Liver (tissue), 8 donors: ENCODE measurements at regions not wholly inside any gene's neighbourhood (a gene's known extent, or its start where the extent isn't known, plus 50 kb on each side); places are given as distances from the start of the nearest gene placed in this dataset.

Source experiments
- DNase-seq: peaks from one replicate; pipeline ENCODE4 v3.0.0-alpha.2; 2017; ENCODE audit warnings: low spot score
- H3K27ac ChIP-seq, 2 donors: one replicate each; pipeline ENCODE4 v1.7.0; 2013; ENCODE audit warnings: inconsistent platforms in 2 of 2, low read length in 2 of 2, control low read depth in 1 of 2, low read depth in 1 of 2, mild to moderate bottlenecking in 1 of 2
- H3K27me3 ChIP-seq, 4 donors: one replicate each; pipeline versions ENCODE4 v1.6.1 to v1.7.0; 2013; ENCODE audit warnings: low read length in 3 of 4, inconsistent platforms in 1 of 4, mild to moderate bottlenecking in 1 of 4, moderate library complexity in 1 of 4; ENCODE audit not compliant: control insufficient read depth in 4 of 4, insufficient read depth in 4 of 4
- H3K36me3 ChIP-seq, 4 donors: one replicate each; pipeline versions ENCODE4 v1.6.1 to v1.7.0; 2013; ENCODE audit warnings: low read length in 3 of 4, mild to moderate bottlenecking in 3 of 4, low read depth in 1 of 4, moderate library complexity in 1 of 4; ENCODE audit not compliant: control insufficient read depth in 4 of 4, insufficient read depth in 3 of 4
- H3K4me1 ChIP-seq, 4 donors: one replicate each; pipeline versions ENCODE4 v1.6.1 to v1.7.0; 2013; ENCODE audit warnings: low read length in 3 of 4, mild to moderate bottlenecking in 3 of 4, moderate library complexity in 1 of 4; ENCODE audit not compliant: control insufficient read depth in 4 of 4, insufficient read depth in 4 of 4
- H3K4me3 ChIP-seq, 3 donors: one replicate each; pipeline versions ENCODE4 v1.6.1 to v1.7.0; 2013; ENCODE audit warnings: low read length in 3 of 3, control low read depth in 1 of 3, low read depth in 1 of 3, mild to moderate bottlenecking in 1 of 3
- H3K9ac ChIP-seq, 2 donors: one replicate each; pipeline ENCODE4 v1.7.0; 2013; ENCODE audit warnings: low read length in 2 of 2, mild to moderate bottlenecking in 2 of 2, moderate library complexity in 2 of 2, control low read depth in 1 of 2, low read depth in 1 of 2
- H3K9me3 ChIP-seq, 4 donors: one replicate each; pipeline versions ENCODE4 v1.6.1 to v1.7.0; 2013; ENCODE audit warnings: low read length in 3 of 4; ENCODE audit not compliant: control insufficient read depth in 4 of 4
- ATF3 ChIP-seq: IDR thresholded peaks from 2 replicates; pipeline ENCODE4 v1.6.1; 2016; ENCODE audit warnings: antibody characterized with exemption
- CTCF ChIP-seq: fragments of 150-350 bp; IDR thresholded peaks from 2 replicates; pipeline ENCODE4 v1.5.1; 2017; ENCODE audit warnings: improper control_type of control experiment, low read depth, low read length; ENCODE audit not compliant: missing input control
- FOXA2 ChIP-seq: IDR thresholded peaks from 2 replicates; pipeline ENCODE4 v1.6.1; 2016; ENCODE audit warnings: antibody characterized with exemption
- GABPA ChIP-seq, 2 donors: IDR thresholded peaks in 1 of 2; conservative IDR thresholded peaks in 1 of 2; 2 replicates each; pipeline ENCODE4 v1.6.1; 2016; ENCODE audit warnings: antibody characterized with exemption in 2 of 2, mild to moderate bottlenecking in 1 of 2, moderate library complexity in 1 of 2
- JUND ChIP-seq, 2 donors: IDR thresholded peaks; 2 replicates each; pipeline ENCODE4 v1.6.1; 2016; ENCODE audit warnings: antibody characterized with exemption in 2 of 2
- RAD21 ChIP-seq, 2 donors: IDR thresholded peaks; 2 replicates each; pipeline ENCODE4 v1.6.1; 2016; ENCODE audit warnings: antibody characterized with exemption in 2 of 2, mild to moderate bottlenecking in 2 of 2
- WGBS: extraction: QIAGEN DNeasy Blood & Tissue Kit; methylation state at CpG from one replicate; pipeline ENCODE4 v1.1.7; 2013; 5-methylcytosine and 5-hydroxymethylcytosine counted together
- TF ChIP-seq, protein P1 (sequence below): IDR thresholded peaks from 2 replicates; pipeline ENCODE4 v1.6.1; 2016; ENCODE audit warnings: antibody characterized with exemption, mild to moderate bottlenecking
- TF ChIP-seq, protein P2 (sequence below): IDR thresholded peaks from 2 replicates; pipeline ENCODE4 v1.6.1; 2016; ENCODE audit warnings: antibody characterized with exemption
- TF ChIP-seq, protein P3 (sequence below): IDR thresholded peaks from 2 replicates; pipeline ENCODE4 v1.6.1; 2016; ENCODE audit warnings: antibody characterized with exemption
- donor health status: healthy.
- donor health status: healthy.
- donor health status: healthy.
- donor health status: healthy.
- donor health status: healthy.

- no peaks in the 10 kb centered on the region for H3K36me3 ChIP-seq
- no peak overlapping the region for H3K27ac ChIP-seq
- H3K27me3 ChIP-seq = no peaks in the 10 kb centered on the region
- no peak for DNase-seq
- H3K4me1 ChIP-seq = no peaks in the 10 kb centered on the region
- no peak overlapping the region for H3K4me3 ChIP-seq
- no peaks in the 10 kb centered on the region for H3K9me3 ChIP-seq
- 77% methylated on average over 4 of the region's 4 CpGs for WGBS
- no peak overlapping the region for H3K9ac ChIP-seq
- TF ChIP-seq GABPA (IDR thresholded peaks at IDR 0.05 in 1 of 2, conservative IDR thresholded peaks at IDR 0.05 in 1 of 2) = no peak
These were observed 1077.2 kb downstream of the TTLL7 start for GRCh38 chr1:82921759-82922158.

- H3K9me3 ChIP-seq = no peaks in the 10 kb centered on the region
- no peak for DNase-seq
- no peaks in the 10 kb centered on the region for H3K36me3 ChIP-seq
- TF ChIP-seq, protein P1, sequence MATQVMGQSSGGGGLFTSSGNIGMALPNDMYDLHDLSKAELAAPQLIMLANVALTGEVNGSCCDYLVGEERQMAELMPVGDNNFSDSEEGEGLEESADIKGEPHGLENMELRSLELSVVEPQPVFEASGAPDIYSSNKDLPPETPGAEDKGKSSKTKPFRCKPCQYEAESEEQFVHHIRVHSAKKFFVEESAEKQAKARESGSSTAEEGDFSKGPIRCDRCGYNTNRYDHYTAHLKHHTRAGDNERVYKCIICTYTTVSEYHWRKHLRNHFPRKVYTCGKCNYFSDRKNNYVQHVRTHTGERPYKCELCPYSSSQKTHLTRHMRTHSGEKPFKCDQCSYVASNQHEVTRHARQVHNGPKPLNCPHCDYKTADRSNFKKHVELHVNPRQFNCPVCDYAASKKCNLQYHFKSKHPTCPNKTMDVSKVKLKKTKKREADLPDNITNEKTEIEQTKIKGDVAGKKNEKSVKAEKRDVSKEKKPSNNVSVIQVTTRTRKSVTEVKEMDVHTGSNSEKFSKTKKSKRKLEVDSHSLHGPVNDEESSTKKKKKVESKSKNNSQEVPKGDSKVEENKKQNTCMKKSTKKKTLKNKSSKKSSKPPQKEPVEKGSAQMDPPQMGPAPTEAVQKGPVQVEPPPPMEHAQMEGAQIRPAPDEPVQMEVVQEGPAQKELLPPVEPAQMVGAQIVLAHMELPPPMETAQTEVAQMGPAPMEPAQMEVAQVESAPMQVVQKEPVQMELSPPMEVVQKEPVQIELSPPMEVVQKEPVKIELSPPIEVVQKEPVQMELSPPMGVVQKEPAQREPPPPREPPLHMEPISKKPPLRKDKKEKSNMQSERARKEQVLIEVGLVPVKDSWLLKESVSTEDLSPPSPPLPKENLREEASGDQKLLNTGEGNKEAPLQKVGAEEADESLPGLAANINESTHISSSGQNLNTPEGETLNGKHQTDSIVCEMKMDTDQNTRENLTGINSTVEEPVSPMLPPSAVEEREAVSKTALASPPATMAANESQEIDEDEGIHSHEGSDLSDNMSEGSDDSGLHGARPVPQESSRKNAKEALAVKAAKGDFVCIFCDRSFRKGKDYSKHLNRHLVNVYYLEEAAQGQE = no peak
- TF ChIP-seq, protein P2, sequence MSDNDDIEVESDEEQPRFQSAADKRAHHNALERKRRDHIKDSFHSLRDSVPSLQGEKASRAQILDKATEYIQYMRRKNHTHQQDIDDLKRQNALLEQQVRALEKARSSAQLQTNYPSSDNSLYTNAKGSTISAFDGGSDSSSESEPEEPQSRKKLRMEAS = no peak
- no peak for TF ChIP-seq FOXA2
- peak in 1 of 2 donors; percentile 16 for TF ChIP-seq RAD21 (IDR thresholded peaks at IDR 0.05)
- TF ChIP-seq ATF3 = no peak
- TF ChIP-seq CTCF = no peak
- TF ChIP-seq, protein P3, sequence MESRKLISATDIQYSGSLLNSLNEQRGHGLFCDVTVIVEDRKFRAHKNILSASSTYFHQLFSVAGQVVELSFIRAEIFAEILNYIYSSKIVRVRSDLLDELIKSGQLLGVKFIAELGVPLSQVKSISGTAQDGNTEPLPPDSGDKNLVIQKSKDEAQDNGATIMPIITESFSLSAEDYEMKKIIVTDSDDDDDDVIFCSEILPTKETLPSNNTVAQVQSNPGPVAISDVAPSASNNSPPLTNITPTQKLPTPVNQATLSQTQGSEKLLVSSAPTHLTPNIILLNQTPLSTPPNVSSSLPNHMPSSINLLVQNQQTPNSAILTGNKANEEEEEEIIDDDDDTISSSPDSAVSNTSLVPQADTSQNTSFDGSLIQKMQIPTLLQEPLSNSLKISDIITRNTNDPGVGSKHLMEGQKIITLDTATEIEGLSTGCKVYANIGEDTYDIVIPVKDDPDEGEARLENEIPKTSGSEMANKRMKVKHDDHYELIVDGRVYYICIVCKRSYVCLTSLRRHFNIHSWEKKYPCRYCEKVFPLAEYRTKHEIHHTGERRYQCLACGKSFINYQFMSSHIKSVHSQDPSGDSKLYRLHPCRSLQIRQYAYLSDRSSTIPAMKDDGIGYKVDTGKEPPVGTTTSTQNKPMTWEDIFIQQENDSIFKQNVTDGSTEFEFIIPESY = no peak
- TF ChIP-seq JUND (IDR thresholded peaks at IDR 0.05) = peak in 1 of 2 donors; percentile 26
- no peaks in the 10 kb centered on the region for H3K4me1 ChIP-seq
- H3K4me3 ChIP-seq = no peak overlapping the region
- no peak overlapping the region for H3K9ac ChIP-seq
- H3K27me3 ChIP-seq = no peaks in the 10 kb centered on the region
- H3K27ac ChIP-seq = peak overlapping the region; percentile 24 to 41
- 60% methylated on average over 4 of the region's 4 CpGs for WGBS
These were observed 1078.3 kb downstream of the TTLL7 start for GRCh38 chr1:82920418-82921248.
